ENCODE measurements at regions not wholly inside any gene's neighbourhood (a gene's known extent, or its start where the extent isn't known, plus 50 kb on each side); places are given as distances from the start of the nearest gene placed in this dataset.

DNA sequence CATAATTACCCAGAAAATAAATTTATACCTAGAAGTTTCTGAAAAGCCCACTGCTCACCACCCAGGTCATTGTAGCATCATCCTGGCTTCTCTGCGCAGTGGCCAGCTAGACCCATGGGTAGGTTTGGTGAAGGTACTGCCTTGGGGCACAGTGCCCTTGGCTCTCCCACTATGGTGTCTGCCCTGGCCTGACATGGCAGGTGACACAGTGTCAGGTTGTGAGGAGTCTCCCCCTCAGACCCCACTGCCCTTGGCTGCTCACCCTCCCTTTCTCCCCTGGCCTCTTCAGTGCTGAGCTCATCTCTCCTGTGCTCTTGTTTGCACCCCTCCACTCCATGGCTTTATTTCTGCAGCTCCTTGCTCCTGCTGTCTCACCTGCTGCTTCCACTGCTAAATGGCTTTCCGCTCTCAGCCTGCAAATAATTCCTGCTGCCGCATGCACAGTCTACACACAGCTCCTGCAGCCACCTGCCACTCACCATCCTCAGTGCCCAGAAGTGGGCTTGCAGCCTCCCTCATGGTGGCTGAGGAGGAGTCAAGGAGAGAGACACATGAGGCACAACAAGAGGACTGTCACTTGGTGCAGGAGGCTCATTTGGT, 313.4 kb upstream of the MOCS1 start:
- H3K27ac ChIP-seq: no peak overlapping the region
- no peaks in the 10 kb centered on the region for H3K36me3 ChIP-seq
- H3K27me3 ChIP-seq: no peaks in the 10 kb centered on the region
- no peak for TF ChIP-seq CTCF (IDR thresholded peaks at IDR 0.05)
- TF ChIP-seq POLR2A (IDR thresholded peaks at IDR 0.05): no peak
- no peak for TF ChIP-seq EP300 (IDR thresholded peaks at IDR 0.05)
- 86 to 91% (median 89%) methylated on average over 3 of the region's 3 CpGs for WGBS, 3 donors
- H3K4me1 ChIP-seq (ENCODE audit: insufficient read depth): no peaks in the 10 kb centered on the region
- H3K4me3 ChIP-seq: no peak overlapping the region
- intact Hi-C loops (cut with DNase I): no loop called here
- no peak for DNase-seq
- no peaks in the 10 kb centered on the region for H3K9me3 ChIP-seq

DNA sequence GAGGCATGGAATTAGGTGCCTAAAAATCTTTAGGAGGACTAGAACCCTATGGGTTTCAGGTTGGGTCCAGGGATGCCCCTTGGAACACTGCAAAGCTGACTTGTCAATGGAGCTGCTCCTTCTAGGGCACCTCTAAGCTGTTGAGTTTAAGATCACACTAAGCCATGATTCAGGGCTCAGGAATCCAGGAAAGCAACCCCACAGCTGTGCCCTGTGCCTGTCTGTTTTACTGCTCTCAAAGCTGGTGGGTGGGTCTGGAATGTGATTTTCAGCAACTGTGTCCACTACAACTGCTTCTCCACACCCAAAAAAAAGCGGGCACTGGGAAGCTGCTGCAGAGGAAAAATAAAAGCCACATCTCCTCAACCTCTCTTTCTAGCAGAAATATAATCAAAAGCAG, 310.4 kb upstream of the MOCS1 start:
- H3K27ac ChIP-seq: no peak overlapping the region
- intact Hi-C loops (cut with DNase I): no loop called here

GRCh38 chr6:40232698-40233097, 298.4 kb upstream of the MOCS1 start:
- intact Hi-C loops (cut with DNase I): no loop called here
- H3K9me3 ChIP-seq: no peaks in the 10 kb centered on the region
- no peak overlapping the region for H3K4me3 ChIP-seq
- no peak overlapping the region for H3K27ac ChIP-seq
- no peaks in the 10 kb centered on the region for H3K27me3 ChIP-seq
- 81 to 89% (median 88%) methylated on average over 2 of the region's 2 CpGs for WGBS, 3 donors
- H3K36me3 ChIP-seq: no peaks in the 10 kb centered on the region
- H3K4me1 ChIP-seq (ENCODE audit: insufficient read depth): no peaks in the 10 kb centered on the region
- no peak for TF ChIP-seq CTCF (IDR thresholded peaks at IDR 0.05)
- no peak for TF ChIP-seq EP300 (IDR thresholded peaks at IDR 0.05)
- TF ChIP-seq POLR2A (IDR thresholded peaks at IDR 0.05): no peak
- DNase-seq: no peak

More for the DNA sequence above, 310.4 kb upstream of the MOCS1 start:
- Histone ChIP-seq H3K27me3 (no peaks in the 10 kb centered on the region), H3K9me3 (no peaks in the 10 kb centered on the region), H3K4me1 (ENCODE audit: insufficient read depth) (no peaks in the 10 kb centered on the region), H3K36me3 (no peaks in the 10 kb centered on the region), H3K4me3 (no peak overlapping the region)
- TF ChIP-seq POLR2A (IDR thresholded peaks at IDR 0.05): no peak
- TF ChIP-seq CTCF (IDR thresholded peaks at IDR 0.05): no peak
- no peak for TF ChIP-seq EP300 (IDR thresholded peaks at IDR 0.05)
- no peak for DNase-seq
- WGBS, 3 donors: 57 to 75% (median 58%) methylated on average over 1 of the region's 1 CpG

DNA sequence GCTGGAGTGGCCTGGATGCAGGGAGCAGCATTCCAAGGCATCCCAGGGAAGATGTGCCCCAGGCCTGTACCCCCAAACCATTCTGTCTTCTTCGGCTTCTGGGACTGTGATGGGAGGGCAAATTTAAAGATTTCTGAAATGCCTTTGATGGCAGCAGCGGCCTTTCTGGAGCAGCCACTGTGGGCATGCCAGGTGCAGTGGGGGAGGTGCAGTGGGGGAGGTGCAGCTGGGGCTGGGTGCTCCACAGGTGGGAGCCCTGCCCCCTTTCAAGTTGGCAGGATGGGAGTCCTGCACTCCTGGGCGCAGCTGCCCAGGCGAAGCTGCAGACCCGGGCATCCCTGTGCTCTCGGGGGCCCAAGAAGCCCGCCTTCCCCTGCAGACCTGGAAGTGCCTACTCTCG, 293.5 kb upstream of the MOCS1 start:
- WGBS, 3 donors: 60 to 92% (median 78%) methylated on average over 8 of the region's 8 CpGs
- Histone ChIP-seq H3K36me3 (no peaks in the 10 kb centered on the region), H3K27ac (no peak overlapping the region), H3K4me3 (no peak overlapping the region), H3K9me3 (no peaks in the 10 kb centered on the region), H3K27me3 (no peaks in the 10 kb centered on the region), H3K4me1 (ENCODE audit: insufficient read depth) (no peaks in the 10 kb centered on the region)
- intact Hi-C loops (cut with DNase I): no loop called here
- no peak for TF ChIP-seq CTCF (IDR thresholded peaks at IDR 0.05)
- TF ChIP-seq EP300 (IDR thresholded peaks at IDR 0.05): no peak
- TF ChIP-seq POLR2A (IDR thresholded peaks at IDR 0.05): no peak
- no peak for DNase-seq
